VCaP (cell line): ENCODE measurements at regions not wholly inside any gene's neighbourhood (a gene's known extent, or its start where the extent isn't known, plus 50 kb on each side); places are given as distances from the start of the nearest gene placed in this dataset.

Experiments
- H3K27ac ChIP-seq: fragments of 450-650 bp; 2 replicates; pipeline ENCODE4 v1.5.1; 2017
- CTCF ChIP-seq: fragments of 450-650 bp; conservative IDR thresholded peaks from 2 replicates; pipeline ENCODE4 v1.5.1; 2017; ENCODE audit warnings: mild to moderate bottlenecking, moderate library complexity

DNA sequence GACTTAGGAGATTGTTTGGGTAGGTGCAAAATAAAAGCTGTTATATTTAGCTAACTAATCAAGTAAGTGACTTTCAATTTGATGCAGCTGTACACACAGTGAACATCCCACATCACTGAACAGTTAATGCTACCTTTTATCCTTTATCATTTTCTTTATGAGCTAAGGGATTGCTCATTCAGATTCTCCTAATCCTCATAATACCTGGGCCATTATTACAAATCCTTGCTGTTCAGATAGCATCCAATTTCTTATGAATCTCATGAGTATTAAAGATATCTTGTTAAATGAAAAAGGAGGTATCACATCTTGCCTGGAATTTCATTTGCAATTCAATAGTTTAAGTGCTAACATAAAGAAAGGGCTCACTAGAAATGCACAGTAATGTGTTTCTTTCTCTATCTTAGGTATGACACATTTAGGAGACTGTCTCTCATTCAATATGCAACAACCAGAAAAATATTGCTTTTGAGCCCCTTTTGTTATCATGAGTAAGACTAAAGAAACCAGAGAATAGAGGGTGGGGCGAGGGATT, 918.5 kb downstream of the CBLN2 start:
- H3K27ac ChIP-seq, result no peak overlapping the region
- TF ChIP-seq CTCF, result no peak

DNA sequence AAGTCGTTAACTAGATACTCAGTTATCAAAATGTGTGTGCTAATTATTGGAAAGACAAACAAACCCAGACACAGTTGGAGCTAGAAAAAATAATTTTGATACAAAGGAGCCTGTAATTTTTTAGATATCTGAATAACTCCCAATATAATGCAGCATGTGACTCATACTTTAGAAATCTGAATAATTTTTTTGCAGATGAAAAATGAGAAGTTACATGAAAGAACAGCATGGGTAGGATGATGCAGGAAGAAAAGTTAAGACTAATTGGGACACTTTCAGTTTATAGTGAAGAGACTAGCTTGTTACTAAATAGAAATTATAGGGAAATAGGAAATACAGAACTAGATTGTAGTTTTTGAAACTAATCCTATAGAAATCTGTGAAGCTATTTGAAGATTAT, 945.8 kb downstream of the CBLN2 start:
- TF ChIP-seq CTCF, result no peak
- H3K27ac ChIP-seq, result no peak overlapping the region

GRCh38 chr18:71597219-71597618, 946.9 kb downstream of the CBLN2 start:
- H3K27ac ChIP-seq, result no peak overlapping the region
- TF ChIP-seq CTCF, result no peak

GRCh38 chr18:71583252-71583651, 960.9 kb downstream of the CBLN2 start:
- TF ChIP-seq CTCF, result no peak
- H3K27ac ChIP-seq, result no peak overlapping the region

- no peak for TF ChIP-seq CTCF
- no peak overlapping the region for H3K27ac ChIP-seq
Measured at GRCh38 chr18:71554686-71555085, 989.5 kb downstream of the CBLN2 start.

DNA sequence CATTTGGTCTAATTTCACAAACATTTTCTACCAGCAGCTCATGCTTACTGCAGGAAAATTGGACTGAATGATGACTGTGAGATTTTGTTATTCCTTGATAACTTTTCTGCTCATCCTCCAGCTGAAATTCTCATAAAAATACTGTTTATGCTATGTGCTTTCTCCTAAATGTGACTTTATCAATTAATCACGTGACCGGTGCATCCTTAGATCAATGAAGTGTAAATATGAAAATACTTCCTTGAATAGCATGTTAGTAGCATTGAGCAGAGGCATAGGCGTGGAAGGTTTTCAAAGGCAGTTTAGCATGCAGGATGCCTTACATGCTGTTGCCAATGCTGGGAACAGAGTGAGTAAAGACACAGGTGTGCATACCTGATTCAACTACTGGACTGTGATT, 1002.5 kb downstream of the CBLN2 start:
- no peak overlapping the region for H3K27ac ChIP-seq
- TF ChIP-seq CTCF, result no peak

GRCh38 chr18:71529703-71530303, 1014.3 kb downstream of the CBLN2 start:
- no peak overlapping the region for H3K27ac ChIP-seq

More at GRCh38 chr18:71529703-71530303, 1014.3 kb downstream of the CBLN2 start:
- TF ChIP-seq CTCF, result no peak
